GM21515 (cell line): ENCODE measurements at regions not wholly inside any gene's neighbourhood (a gene's known extent, or its start where the extent isn't known, plus 50 kb on each side); places are given as distances from the start of the nearest gene placed in this dataset.
"Not testable (repeated sequence)": the region's sequence is repeated elsewhere in the genome, so short reads cannot be mapped to it uniquely, and the experiment has no call there.

Experiments used
- ATAC-seq: cut with Tn5 transposase; IDR thresholded peaks from one replicate; pipeline ENCODE4 v1.9.1; 2021; ENCODE audit not compliant: unreplicated experiment

GRCh38 chr18:9047715-9048114, 54.8 kb upstream of the NDUFV2 start:
- ATAC-seq: no peak

GRCh38 chr18:9048236-9048635, 54.3 kb upstream of the NDUFV2 start:
- no peak for ATAC-seq

DNA sequence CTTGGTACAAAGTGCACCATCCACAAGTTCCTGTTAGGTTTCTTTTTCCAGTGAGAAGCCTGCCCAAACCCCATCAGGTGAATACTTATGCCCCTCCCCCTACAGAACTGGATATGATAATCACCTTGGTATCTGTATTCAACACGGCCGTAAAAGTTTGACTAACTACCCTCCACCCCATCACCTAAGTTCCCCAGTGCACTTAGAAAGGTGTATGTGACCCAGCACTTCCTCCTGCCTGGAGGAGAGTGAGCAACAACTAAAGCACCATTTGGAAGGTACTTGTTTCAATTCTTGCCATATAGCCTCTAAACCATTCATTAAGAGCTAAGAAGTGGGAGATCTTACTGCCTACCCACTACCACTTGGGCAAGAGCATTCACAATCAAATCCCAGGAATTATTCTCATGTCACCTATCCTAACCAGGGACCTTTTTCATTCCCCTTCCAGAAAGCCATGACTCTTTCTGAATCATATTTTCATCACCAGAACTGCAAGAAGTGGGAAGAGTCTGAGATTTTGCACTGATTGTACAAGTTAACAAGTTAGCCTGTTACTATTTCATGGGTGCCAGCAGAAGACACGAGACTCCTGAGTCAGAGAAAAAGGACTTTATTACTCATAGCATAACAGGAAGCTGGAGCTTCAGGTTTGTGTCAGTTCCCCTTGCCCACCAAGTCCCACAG, 53.5 kb upstream of the NDUFV2 start:
- ATAC-seq: no peak

DNA sequence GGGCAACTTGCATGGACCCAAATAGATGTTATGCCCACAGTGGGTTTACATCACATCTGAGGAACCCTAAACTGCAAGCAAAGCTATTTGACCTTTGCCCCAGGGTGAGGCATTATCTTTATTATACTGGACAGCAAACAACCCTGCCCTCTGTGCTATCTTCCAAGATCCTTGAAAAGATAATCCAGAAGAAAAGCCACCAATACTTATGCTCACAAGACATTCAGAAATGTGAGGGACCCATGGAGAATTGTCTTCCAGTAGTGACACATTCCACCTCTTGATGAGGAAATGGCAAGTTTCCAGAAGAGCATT, 53.0 kb upstream of the NDUFV2 start:
- ATAC-seq: no peak

DNA sequence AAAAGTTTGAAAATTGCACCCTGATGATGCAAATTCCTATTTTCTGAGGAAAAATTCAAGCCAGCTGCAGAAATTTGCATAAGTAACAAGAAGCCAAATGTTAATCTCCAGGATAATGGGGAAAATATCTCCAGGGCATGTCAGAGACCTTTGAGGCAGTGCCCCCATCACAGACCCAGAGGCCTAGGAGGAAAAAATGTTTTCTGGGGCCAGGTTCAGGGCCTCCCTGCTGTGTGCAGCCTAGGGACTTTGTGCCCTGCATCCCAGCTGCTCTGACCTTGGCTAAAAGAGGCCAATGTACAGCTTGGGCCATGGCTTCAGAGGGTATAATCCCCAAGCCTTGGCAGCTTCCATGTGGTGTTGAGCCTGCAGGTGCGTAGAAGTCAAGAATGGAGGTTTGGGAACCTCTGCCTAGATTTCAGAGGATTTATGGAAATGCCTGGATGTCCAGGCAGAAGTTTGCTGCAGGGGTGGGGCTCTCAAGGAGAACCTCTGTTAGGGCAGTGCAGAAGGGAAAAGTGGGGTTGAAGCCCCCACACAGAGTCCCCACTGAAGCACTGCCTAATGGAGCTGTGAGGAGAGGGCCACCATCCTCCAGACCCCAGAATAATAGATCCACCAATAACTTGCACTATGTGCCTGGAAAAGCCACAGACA, 51.7 kb upstream of the NDUFV2 start:
- not testable (repeated sequence) for ATAC-seq
